Heart left ventricle (tissue), 13 donors: ENCODE measurements at regions not wholly inside any gene's neighbourhood (a gene's known extent, or its start where the extent isn't known, plus 50 kb on each side); places are given as distances from the start of the nearest gene placed in this dataset.

Source experiments
- POLR2A ChIP-seq, 2 donors: fragments of 450-650 bp; IDR thresholded peaks; one replicate each; pipeline ENCODE4 v1.6.1; 2017; ENCODE audit warnings: antibody characterized with exemption in 2 of 2, mild to moderate bottlenecking in 2 of 2, moderate library complexity in 2 of 2
- TF ChIP-seq, protein P1 (sequence below), 12 donors: fragments of 200-600 bp; sonication (generic) in 4 of 12; IDR thresholded peaks; one replicate each; pipeline versions ENCODE4 v1.5.0 to v1.8.0; 2018 to 2022; ENCODE audit warnings: antibody characterized with exemption in 12 of 12, mild to moderate bottlenecking in 5 of 12
- donor health status: ischemic (EF 13 %, LVEDD 7.1; RV severe dilation, severe dysfunction).
- donor health status: DM: no; HTN: yes; CAD: no.
- donor health status: DM: no; HTN: no; CAD: no.
- donor health status: ischemic (EF 25% LVEDD 6.9; RV normal size, moderate dysfunction).
- donor health status: ischemic (EF 25% LVEDD 5.7; RV mildly dilated, moderate dysfunction).
- donor health status: ischemic (EF 35%, LVEDD 5.7; RV mildly dilated, moderate dysfunction).
- donor health status: nonischemic (EF 11% LVEDD 7.7; RV severe dilation, severe dysfunction).
- donor health status: DM: yes; HTN: yes; CAD: no.
- donor health status: PGD.
- donor health status: ischemic (EF 29% LVEDD 5.4; RV normal size, mild dysfunction).
- donor health status: nonischemic (EF 23%, LVEDD 6.1; RV moderate dilation, normal function).

DNA sequence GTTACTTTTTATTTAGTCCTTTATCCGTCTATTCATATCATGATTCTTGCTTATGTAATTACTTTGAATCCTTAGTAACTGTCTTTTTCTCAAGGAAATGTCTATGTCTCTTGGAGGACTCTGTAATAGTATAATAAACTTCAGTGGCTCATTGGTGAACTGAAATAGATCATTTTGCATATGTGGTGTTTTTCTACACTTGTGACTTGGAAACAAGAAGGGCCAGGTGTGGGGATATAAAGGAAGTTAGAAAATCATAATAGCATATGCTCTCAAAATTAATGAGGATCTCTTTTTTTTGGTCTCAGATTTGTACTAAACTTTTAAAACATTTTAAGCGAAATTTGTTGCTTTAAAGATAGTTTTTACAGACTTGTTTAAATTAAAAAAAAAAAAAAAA is 453.0 kb upstream of the CDH20 start:
- TF ChIP-seq, protein P1, sequence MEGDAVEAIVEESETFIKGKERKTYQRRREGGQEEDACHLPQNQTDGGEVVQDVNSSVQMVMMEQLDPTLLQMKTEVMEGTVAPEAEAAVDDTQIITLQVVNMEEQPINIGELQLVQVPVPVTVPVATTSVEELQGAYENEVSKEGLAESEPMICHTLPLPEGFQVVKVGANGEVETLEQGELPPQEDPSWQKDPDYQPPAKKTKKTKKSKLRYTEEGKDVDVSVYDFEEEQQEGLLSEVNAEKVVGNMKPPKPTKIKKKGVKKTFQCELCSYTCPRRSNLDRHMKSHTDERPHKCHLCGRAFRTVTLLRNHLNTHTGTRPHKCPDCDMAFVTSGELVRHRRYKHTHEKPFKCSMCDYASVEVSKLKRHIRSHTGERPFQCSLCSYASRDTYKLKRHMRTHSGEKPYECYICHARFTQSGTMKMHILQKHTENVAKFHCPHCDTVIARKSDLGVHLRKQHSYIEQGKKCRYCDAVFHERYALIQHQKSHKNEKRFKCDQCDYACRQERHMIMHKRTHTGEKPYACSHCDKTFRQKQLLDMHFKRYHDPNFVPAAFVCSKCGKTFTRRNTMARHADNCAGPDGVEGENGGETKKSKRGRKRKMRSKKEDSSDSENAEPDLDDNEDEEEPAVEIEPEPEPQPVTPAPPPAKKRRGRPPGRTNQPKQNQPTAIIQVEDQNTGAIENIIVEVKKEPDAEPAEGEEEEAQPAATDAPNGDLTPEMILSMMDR (IDR thresholded peaks at IDR 0.05) = no peak
- TF ChIP-seq POLR2A (IDR thresholded peaks at IDR 0.05) = no peak
